NT2/D1 (cell line): ENCODE measurements at regions not wholly inside any gene's neighbourhood (a gene's known extent, or its start where the extent isn't known, plus 50 kb on each side); places are given as distances from the start of the nearest gene placed in this dataset.

Experiments
- DNase-seq: peaks from one replicate; pipeline ENCODE4 v3.0.0-alpha.2; 2011; ENCODE audit warnings: low read depth, low spot score
- H3K27me3 ChIP-seq: 2 replicates; pipeline ENCODE4 v1.6.0; 2011; ENCODE audit warnings: mild to moderate bottlenecking; ENCODE audit not compliant: insufficient read length, insufficient read depth
- H3K36me3 ChIP-seq: 2 replicates; pipeline ENCODE4 v1.6.1; 2011; ENCODE audit warnings: mild to moderate bottlenecking, low read length, mixed read lengths; ENCODE audit not compliant: insufficient read depth, insufficient read length
- H3K4me1 ChIP-seq: 2 replicates; pipeline ENCODE4 v1.5.1; 2011; ENCODE audit not compliant: insufficient read depth, insufficient read length
- H3K4me3 ChIP-seq: 2 replicates; pipeline ENCODE4 v1.5.1; 2011; ENCODE audit warnings: low read depth; ENCODE audit not compliant: insufficient read length
- H3K9ac ChIP-seq: 2 replicates; pipeline ENCODE4 v1.6.0; 2011; ENCODE audit warnings: low read depth; ENCODE audit not compliant: insufficient read length
- H3K9me3 ChIP-seq: 2 replicates; pipeline ENCODE4 v1.5.1; 2011; ENCODE audit warnings: mild to moderate bottlenecking, low read length; ENCODE audit not compliant: insufficient read depth
- SUZ12 ChIP-seq: IDR thresholded peaks from 2 replicates; pipeline ENCODE4 v1.6.1; 2011; ENCODE audit not compliant: insufficient read length, insufficient read depth; ENCODE audit errors: extremely low read depth
- YY1 ChIP-seq: IDR thresholded peaks from 2 replicates; pipeline ENCODE4 v1.6.1; 2011; ENCODE audit not compliant: insufficient read length, insufficient read depth
- ZNF274 ChIP-seq: IDR thresholded peaks from 2 replicates; pipeline ENCODE4 v1.6.1; 2011; ENCODE audit warnings: mild to moderate bottlenecking, low read depth, low read length

DNA sequence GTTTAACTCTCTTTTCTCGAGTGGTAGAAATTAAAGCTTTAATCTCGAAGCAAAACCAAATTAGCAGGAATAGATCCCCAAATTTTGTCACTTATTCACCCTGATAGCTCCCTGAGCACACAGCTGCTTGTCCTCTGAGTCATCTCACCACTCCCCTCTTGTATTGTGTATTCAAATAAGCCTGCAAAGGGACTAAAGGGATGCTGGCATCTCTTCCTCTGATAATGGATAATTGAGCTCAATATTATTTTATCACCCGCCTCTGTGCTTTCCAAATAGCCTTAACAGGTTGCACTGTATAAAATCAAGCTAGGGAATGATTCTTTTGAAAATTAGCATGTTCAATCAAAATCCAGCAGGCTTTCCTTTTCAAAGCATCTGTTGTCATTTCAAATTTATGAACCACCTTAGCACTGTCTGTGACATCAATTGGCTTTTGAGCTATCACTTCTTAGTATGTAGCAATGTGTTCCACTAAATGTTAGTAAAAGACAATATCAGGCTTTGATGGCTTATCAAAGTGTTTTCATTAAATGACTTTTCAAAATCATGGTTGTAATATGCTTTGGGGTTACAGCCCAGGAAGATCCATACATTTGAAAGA is 561.6 kb downstream of the PLA2G4A start:
- H3K36me3 ChIP-seq = no peaks in the 10 kb centered on the region
- H3K9me3 ChIP-seq = no peaks in the 10 kb centered on the region; the same call in 1 of the 2 replicates
- H3K27me3 ChIP-seq = no peaks in the 10 kb centered on the region
- H3K9ac ChIP-seq = no peak overlapping the region
- H3K4me1 ChIP-seq = no peaks in the 10 kb centered on the region
- no peak for TF ChIP-seq ZNF274
- no peak for TF ChIP-seq SUZ12
- no peak for TF ChIP-seq YY1
- no peak overlapping the region for H3K4me3 ChIP-seq
- DNase-seq = no peak

GRCh38 chr1:187396226-187396625 is 567.5 kb downstream of the PLA2G4A start:
- Histone ChIP-seq H3K36me3 (no peaks in the 10 kb centered on the region), H3K4me1 (peaks cover 8% of the 10 kb centered on the region), H3K9ac (no peak overlapping the region), H3K9me3 (no peaks in the 10 kb centered on the region), H3K4me3 (no peak overlapping the region), H3K27me3 (no peaks in the 10 kb centered on the region)
- TF ChIP-seq YY1 = no peak
- TF ChIP-seq SUZ12 = no peak
- no peak for TF ChIP-seq ZNF274
- no peak for DNase-seq

DNA sequence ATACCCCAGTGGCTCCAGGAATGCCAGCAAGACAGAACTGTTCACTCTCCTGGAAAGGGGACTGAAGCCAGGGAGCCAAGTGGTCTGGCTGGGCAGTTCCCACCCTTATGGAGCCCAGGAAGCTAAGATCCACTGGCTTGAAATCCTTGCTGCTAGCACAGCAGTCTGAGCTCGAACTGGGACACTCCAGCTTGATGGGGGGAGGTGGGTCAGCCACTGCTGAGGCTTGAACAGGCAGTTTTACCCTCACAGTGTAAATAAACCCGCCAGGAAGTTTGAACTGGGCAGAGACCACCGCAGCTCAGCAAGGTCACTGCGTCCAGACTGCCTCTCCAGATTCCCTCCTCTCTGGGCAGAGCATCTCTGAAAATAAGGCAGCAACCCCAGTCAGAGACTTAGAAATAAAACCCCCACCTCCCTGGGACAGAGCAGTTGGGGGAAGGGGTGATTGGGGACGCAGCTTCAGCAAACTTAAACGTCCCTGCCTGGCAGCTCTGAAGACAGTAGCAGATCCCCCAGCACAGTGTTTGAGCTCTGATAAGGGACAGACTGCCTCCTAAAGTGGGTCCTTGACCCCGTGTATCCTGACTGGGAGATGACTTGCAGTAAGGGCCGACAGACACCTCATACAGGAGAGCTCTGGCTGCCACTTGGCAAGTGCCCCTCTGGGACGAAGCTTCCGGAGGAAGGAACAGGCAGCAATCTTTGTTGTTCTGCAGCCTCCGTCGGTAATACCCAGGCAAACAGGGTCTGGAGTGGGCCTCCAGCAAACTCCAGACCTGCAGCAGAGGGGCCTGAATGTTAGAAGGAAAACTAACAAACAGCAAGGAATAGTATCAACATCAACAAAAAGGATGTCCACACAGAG is 568.4 kb downstream of the PLA2G4A start:
- TF ChIP-seq ZNF274 (no peak), YY1 (no peak), SUZ12 (no peak)
- H3K4me3 ChIP-seq = no peak overlapping the region
- H3K27me3 ChIP-seq = no peaks in the 10 kb centered on the region
- H3K4me1 ChIP-seq = peaks cover 8% of the 10 kb centered on the region
- H3K9me3 ChIP-seq = no peaks in the 10 kb centered on the region
- peak overlapping the region; percentile 42 for H3K9ac ChIP-seq
- H3K36me3 ChIP-seq = no peaks in the 10 kb centered on the region
- no peak for DNase-seq

DNA sequence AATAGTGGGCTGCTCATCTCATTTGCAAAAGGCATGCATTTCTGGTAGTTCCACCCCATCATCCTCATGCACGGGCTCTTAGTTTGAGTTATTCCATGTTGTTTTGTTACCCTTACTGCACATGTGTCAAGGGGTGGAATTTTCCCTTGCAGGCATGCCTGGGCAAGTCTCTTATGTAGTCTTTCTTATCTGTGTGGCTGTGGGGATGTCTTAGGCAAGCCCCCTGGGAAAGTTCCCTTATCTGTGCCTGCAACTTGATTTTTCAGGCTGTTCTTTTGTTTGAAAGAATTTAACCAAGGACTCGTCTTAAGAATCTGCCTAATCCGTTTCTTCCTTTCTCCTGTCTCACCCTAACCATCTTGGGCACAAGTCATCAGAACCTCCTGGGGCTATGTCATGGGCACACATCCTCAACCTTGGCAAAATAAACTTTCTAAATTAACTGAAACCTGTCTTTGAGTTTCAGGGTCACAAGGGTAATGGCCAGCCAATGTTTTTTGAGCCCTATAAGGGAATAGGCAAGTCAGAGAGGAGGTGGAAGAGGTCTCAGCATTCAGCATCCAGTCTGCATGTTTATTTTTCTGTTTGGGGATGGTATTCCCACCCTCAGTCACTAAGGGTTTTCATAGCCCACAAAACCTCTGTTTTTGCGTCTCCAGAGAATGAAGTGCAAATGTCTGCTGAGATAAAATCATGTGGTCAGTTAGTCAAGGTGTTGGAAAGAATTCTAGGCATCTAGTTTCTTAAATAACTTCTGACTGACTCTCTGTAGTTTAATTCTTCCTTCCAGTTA is 579.7 kb downstream of the PLA2G4A start:
- no peak for DNase-seq
- no peak overlapping the region for H3K9ac ChIP-seq
- no peaks in the 10 kb centered on the region for H3K36me3 ChIP-seq
- no peak for TF ChIP-seq SUZ12
- TF ChIP-seq ZNF274 = no peak
- TF ChIP-seq YY1 = no peak
- no peak overlapping the region for H3K4me3 ChIP-seq
- no peaks in the 10 kb centered on the region for H3K4me1 ChIP-seq
- H3K9me3 ChIP-seq = peaks cover 2% of the 10 kb centered on the region; the same call in 1 of the 2 replicates
- no peaks in the 10 kb centered on the region for H3K27me3 ChIP-seq

DNA sequence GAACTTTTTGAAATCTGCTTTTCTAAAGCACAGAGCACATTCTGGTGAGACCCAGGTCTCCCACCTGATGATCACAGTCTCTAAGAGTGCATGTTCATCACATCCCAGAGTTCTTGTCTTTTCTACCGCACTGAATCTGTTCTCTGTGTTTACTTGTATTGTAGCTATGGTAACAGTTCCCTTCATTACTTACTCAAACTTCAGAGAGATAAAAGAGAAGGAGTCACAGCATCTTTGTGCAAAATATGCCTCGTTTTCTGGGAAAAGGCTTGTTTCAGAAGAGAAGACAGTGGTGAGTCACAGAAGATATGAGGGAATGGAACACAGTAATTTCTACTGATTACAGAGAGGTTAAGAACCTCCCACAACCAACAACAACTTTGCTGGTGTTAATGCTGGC is 580.6 kb downstream of the PLA2G4A start:
- no peak for TF ChIP-seq YY1
- TF ChIP-seq SUZ12 = no peak
- no peak for TF ChIP-seq ZNF274
- H3K9me3 ChIP-seq = peaks cover 2% of the 10 kb centered on the region; the same call in 1 of the 2 replicates

DNA sequence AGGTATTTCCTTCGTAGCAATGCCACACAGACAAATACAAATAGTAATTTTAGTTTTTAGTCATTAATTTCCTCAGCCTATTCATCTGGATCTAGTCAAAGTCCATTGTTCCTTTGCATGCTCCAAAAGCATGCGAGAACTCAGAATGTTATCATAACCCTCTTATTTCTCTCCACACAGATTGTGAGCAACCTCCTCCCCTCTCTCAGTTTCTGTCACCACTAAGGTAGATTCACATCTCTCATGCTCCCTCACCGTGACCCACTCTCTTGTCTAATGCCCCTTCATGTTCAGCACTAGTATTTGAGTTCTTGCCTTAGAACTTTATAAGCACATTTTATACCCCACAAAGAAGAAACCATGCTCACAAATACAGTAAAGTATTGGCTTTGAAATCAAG is 582.4 kb downstream of the PLA2G4A start:
- Histone ChIP-seq H3K9ac (no peak overlapping the region), H3K27me3 (no peaks in the 10 kb centered on the region), H3K36me3 (no peaks in the 10 kb centered on the region), H3K4me3 (no peak overlapping the region), H3K9me3 (peaks cover 2% of the 10 kb centered on the region; the same call in 1 of the 2 replicates), H3K4me1 (no peaks in the 10 kb centered on the region)
- TF ChIP-seq YY1 (no peak), SUZ12 (no peak), ZNF274 (no peak)
- no peak for DNase-seq

More for the DNA sequence above, 580.6 kb downstream of the PLA2G4A start:
- Histone ChIP-seq H3K4me1 (no peaks in the 10 kb centered on the region), H3K4me3 (no peak overlapping the region), H3K36me3 (no peaks in the 10 kb centered on the region), H3K9ac (no peak overlapping the region), H3K27me3 (no peaks in the 10 kb centered on the region)
- DNase-seq = no peak
